OCI-LY7 (cell line): ENCODE measurements at regions not wholly inside any gene's neighbourhood (a gene's known extent, or its start where the extent isn't known, plus 50 kb on each side); places are given as distances from the start of the nearest gene placed in this dataset.

Source experiments
- BruUV-seq: library from RNA; stranded (reverse); fragments of 400-500 nt; replicated peaks from 2 replicates; lab custom pipeline; 2021; lab: Mats Ljungman, UMichigan
- CTCF ChIA-PET: fragments of 300-600 bp; sonication (Branson Sonifier 250); formaldehyde crosslinking; loops from one replicate; lab custom pipeline; 2022; ENCODE audit warnings: antibody characterized with exemption; ENCODE audit not compliant: unreplicated experiment; lab: Charles Lee
- POLR2A ChIA-PET: fragments of 300-600 bp; sonication (Branson Sonifier 250); formaldehyde crosslinking; loops from one replicate; lab custom pipeline; 2022; ENCODE audit warnings: antibody characterized with exemption; lab: Charles Lee
- DNase-seq: peaks from one replicate; pipeline ENCODE4 v3.0.0-alpha.2; 2015; ENCODE audit warnings: low spot score
- H2AFZ ChIP-seq: fragments of 200-600 bp; sonication (generic), shearing (Covaris generic); 2 replicates; pipeline ENCODE4 v1.6.1; 2014; ENCODE audit warnings: mild to moderate bottlenecking, antibody characterized with exemption, low read length, moderate library complexity
- H3K27ac ChIP-seq: fragments of 200-600 bp; sonication (generic); 2 replicates; pipeline ENCODE4 v1.5.1; 2014; ENCODE audit warnings: mixed run types, low read depth, mild to moderate bottlenecking, moderate library complexity, low read length, inconsistent platforms; ENCODE audit not compliant: poor library complexity, severe bottlenecking
- H3K36me3 ChIP-seq: fragments of 200-600 bp; sonication (generic); 2 replicates; pipeline ENCODE4 v1.6.1; 2014; ENCODE audit warnings: mild to moderate bottlenecking, antibody characterized with exemption, low read length, moderate library complexity, mixed read lengths; ENCODE audit not compliant: insufficient read depth
- H3K4me1 ChIP-seq: fragments of 200-600 bp; sonication (generic); 2 replicates; pipeline ENCODE4 v1.5.1; 2014; ENCODE audit warnings: mild to moderate bottlenecking, low read length; ENCODE audit not compliant: insufficient read depth, poor library complexity, severe bottlenecking
- H3K4me2 ChIP-seq: fragments of 200-600 bp; sonication (generic); 2 replicates; pipeline ENCODE4 v1.6.1; 2014; ENCODE audit warnings: mild to moderate bottlenecking, low read length
- H3K4me3 ChIP-seq: fragments of 200-600 bp; sonication (generic); 2 replicates; pipeline ENCODE4 v1.5.1; 2014; ENCODE audit warnings: mild to moderate bottlenecking, low read depth, low read length; ENCODE audit not compliant: poor library complexity, severe bottlenecking
- H3K79me2 ChIP-seq: fragments of 200-600 bp; sonication (generic); 2 replicates; pipeline ENCODE4 v1.6.1; 2016; ENCODE audit warnings: low read depth, mild to moderate bottlenecking, low read length, moderate library complexity, mixed read lengths; ENCODE audit not compliant: insufficient read depth
- H3K9me2 ChIP-seq: fragments of 200-600 bp; sonication (generic); 2 replicates; pipeline ENCODE4 v1.6.1; 2016; ENCODE audit warnings: mild to moderate bottlenecking, low read length, mixed read lengths; ENCODE audit not compliant: insufficient read depth
- H3K9me3 ChIP-seq: fragments of 200-600 bp; sonication (generic); 2 replicates; pipeline ENCODE4 v1.6.1; 2014; ENCODE audit warnings: mild to moderate bottlenecking, mixed run types, low read length, mixed read lengths
- H4K20me1 ChIP-seq: fragments of 200-600 bp; sonication (generic); 2 replicates; pipeline ENCODE4 v1.6.1; 2014; ENCODE audit warnings: mild to moderate bottlenecking, antibody characterized with exemption, low read length, moderate library complexity, mixed read lengths; ENCODE audit not compliant: insufficient read depth
- EZH2phosphoT487 ChIP-seq: fragments of 200-600 bp; sonication (generic); IDR thresholded peaks from 2 replicates; pipeline ENCODE4 v1.6.1; 2018; ENCODE audit warnings: low read depth, borderline replicate concordance, mild to moderate bottlenecking, mixed run types, antibody characterized with exemption, low read length, moderate library complexity, mixed read lengths
- intact Hi-C: fragments of 100-400 bp; cut with micrococcal nuclease; formaldehyde crosslinking; loops from one replicate; pipeline ENCODE4 v1.10.0; 2022; ENCODE audit not compliant: unreplicated experiment
- TF ChIP-seq, protein P1 (sequence below): fragments of 200-600 bp; sonication (generic); conservative IDR thresholded peaks from 2 replicates; pipeline ENCODE4 v1.5.1; 2014; ENCODE audit warnings: mild to moderate bottlenecking, antibody characterized with exemption, low read length, moderate library complexity, mixed read lengths

DNA sequence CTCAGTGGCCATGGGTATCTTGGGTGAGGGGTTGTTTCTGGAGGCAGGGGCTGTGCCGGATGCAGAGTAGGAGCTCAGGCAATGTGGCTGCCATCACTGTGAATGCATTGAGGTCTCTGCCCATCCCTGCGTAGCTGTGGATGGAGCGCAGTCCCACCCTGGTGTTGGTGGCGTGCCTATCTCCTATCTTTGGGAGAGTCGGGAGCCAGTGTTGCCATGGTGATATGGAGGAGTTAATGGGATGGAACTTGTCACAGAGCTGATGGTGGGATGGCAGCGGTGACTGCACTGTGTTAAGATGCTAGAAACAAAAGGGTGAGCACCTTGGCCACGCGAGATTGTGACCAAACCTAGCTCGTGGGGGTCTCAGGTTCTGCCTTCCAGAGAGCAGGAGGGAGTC lies 197.3 kb downstream of the MELK start:
- Histone ChIP-seq H3K9me3 (no peaks in the 10 kb centered on the region), H3K27ac (no peak overlapping the region), H3K79me2 (no peaks in the 10 kb centered on the region), H3K4me1 (peaks cover 10% of the 10 kb centered on the region), H3K36me3 (no peaks in the 10 kb centered on the region), H3K9me2 (no peaks in the 10 kb centered on the region), H2AFZ (no peak overlapping the region), H4K20me1 (no peaks in the 10 kb centered on the region), H3K4me3 (no peak overlapping the region), H3K4me2 (no peak overlapping the region)
- no peak for DNase-seq
- CTCF ChIA-PET, result no interaction called here
- intact Hi-C loops, result no loop called here
- no TSS peak for BruUV-seq
- POLR2A ChIA-PET, result interaction anchor here (1.4 kb wide), 1 partner anchor 27 kb away, joined by 3 read pairs; no protein-coding TSS in a partner anchor
- no peak for TF ChIP-seq EZH2phosphoT487
- TF ChIP-seq, protein P1, sequence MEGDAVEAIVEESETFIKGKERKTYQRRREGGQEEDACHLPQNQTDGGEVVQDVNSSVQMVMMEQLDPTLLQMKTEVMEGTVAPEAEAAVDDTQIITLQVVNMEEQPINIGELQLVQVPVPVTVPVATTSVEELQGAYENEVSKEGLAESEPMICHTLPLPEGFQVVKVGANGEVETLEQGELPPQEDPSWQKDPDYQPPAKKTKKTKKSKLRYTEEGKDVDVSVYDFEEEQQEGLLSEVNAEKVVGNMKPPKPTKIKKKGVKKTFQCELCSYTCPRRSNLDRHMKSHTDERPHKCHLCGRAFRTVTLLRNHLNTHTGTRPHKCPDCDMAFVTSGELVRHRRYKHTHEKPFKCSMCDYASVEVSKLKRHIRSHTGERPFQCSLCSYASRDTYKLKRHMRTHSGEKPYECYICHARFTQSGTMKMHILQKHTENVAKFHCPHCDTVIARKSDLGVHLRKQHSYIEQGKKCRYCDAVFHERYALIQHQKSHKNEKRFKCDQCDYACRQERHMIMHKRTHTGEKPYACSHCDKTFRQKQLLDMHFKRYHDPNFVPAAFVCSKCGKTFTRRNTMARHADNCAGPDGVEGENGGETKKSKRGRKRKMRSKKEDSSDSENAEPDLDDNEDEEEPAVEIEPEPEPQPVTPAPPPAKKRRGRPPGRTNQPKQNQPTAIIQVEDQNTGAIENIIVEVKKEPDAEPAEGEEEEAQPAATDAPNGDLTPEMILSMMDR, result no peak

DNA sequence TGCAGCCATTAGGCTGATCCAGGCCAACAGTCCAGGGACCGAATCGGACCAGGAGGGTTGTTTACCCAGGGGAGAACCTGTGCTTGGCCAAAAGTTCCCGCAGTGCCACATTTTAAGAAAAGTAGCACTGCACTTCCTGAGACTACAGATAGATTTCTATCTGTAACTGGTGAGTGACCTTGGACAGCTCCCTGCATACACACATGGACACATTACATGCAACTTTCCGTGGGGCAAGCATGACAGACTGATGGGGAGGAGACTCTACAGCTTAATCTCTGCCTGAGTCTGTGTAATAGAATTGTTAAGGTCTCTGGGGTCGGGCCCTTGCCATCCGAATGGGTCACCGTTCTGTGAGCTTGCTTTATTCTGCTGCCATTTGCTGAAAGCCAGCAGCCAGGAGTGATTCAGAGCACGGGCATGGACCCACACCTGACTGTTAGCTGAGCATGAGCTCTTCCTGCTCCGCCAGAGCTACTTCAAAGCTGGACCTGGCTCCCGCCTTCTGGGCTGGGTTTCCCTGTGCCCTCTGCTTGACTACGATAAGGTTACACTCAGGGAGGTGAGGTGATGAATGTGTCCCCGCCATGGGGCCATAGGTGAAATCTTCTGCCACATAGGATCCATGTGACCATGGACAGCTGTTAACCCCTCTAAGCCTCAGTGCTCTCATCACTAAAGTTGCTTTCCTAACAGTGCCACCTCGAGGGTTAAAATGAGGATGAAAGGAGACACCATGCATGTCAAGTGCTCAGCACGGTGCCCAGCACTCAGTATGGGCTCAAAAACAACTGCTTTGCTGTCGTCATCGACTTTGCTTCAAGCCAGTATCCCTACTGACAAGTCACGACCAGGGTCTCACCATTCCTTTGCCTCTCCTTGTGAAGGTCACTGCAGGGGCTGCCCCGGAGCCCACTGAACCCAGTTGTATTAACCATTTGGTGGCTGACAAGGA lies 200.0 kb downstream of the MELK start:
- H3K36me3 ChIP-seq, result no peaks in the 10 kb centered on the region
- H3K4me3 ChIP-seq, result no peak overlapping the region
- no peaks in the 10 kb centered on the region for H4K20me1 ChIP-seq
- POLR2A ChIA-PET, result interaction anchor here (0.5 to 0.7 kb wide), 2 partner anchors 19 to 532 kb away, joined by 3 read pairs; no protein-coding TSS in a partner anchor
- H3K79me2 ChIP-seq, result no peaks in the 10 kb centered on the region
- no peak overlapping the region for H3K27ac ChIP-seq
- intact Hi-C loops, result no loop called here
- DNase-seq, result no peak
- H2AFZ ChIP-seq, result no peak overlapping the region
- CTCF ChIA-PET, result no interaction called here
- H3K9me2 ChIP-seq, result no peaks in the 10 kb centered on the region
- TF ChIP-seq, protein P1, result no peak
- TF ChIP-seq EZH2phosphoT487, result no peak
- H3K4me2 ChIP-seq, result no peak overlapping the region
- BruUV-seq, result no TSS peak
- H3K4me1 ChIP-seq, result no peaks in the 10 kb centered on the region
- no peaks in the 10 kb centered on the region for H3K9me3 ChIP-seq

DNA sequence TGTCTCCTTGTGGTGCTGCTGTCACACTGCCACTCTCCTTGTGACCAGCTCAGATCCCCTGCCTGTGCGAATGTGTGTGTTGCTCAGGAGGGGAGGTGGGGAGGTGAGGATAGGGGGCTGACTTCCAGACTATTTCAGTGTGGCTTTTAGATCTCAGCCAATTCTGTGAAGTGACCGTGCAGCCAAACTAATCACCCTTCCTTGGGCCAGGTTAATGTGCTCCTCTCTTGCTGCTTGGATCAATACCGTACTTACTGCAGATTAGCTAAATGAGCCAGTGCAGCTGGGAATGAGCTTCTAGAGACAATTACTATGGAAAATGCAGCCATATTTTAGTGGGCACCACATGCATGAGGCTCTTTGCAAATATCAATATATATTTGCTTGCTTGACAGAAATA lies 206.0 kb downstream of the MELK start:
- Histone ChIP-seq H3K4me2 (no peak overlapping the region), H3K27ac (no peak overlapping the region), H3K9me3 (no peaks in the 10 kb centered on the region), H3K9me2 (no peaks in the 10 kb centered on the region), H3K4me1 (no peaks in the 10 kb centered on the region), H3K4me3 (no peak overlapping the region), H2AFZ (no peak overlapping the region), H3K36me3 (no peaks in the 10 kb centered on the region), H4K20me1 (no peaks in the 10 kb centered on the region), H3K79me2 (no peaks in the 10 kb centered on the region)
- ChIA-PET CTCF (no interaction called here), POLR2A (no interaction called here)
- no peak for DNase-seq
- intact Hi-C loops, result no loop called here
- TF ChIP-seq, protein P1, result no peak
- no peak for TF ChIP-seq EZH2phosphoT487
- no TSS peak for BruUV-seq
